IMR-90 (cell line): ENCODE measurements at regions not wholly inside any gene's neighbourhood (a gene's known extent, or its start where the extent isn't known, plus 50 kb on each side); places are given as distances from the start of the nearest gene placed in this dataset.

Experiments used
- ATAC-seq: fragments of 200-7000 bp; cut with Tn5 transposase; 2 replicates; pipeline ENCODE4 v1.9.1; 2020; ENCODE audit warnings: low read depth, mild to moderate bottlenecking, moderate library complexity
- BruUV-seq: library from RNA; stranded (reverse); fragments of 400-500 nt; replicated peaks from 2 replicates; lab custom pipeline; 2021; lab: Mats Ljungman, UMichigan
- CTCF ChIA-PET: fragments of 300-600 bp; formaldehyde crosslinking; extraction: SDS; loops from one replicate; lab custom pipeline; 2021; ENCODE audit warnings: antibody characterized with exemption; lab: Yijun Ruan, JAX
- POLR2A ChIA-PET: fragments of 300-600 bp; sonication (Branson Sonifier 250); formaldehyde crosslinking; loops from one replicate; lab custom pipeline; 2022; ENCODE audit warnings: antibody characterized with exemption; ENCODE audit not compliant: unreplicated experiment; lab: Charles Lee
- DNase-seq: peaks from one replicate; pipeline ENCODE4 v3.0.0; 2013
- H2AFZ ChIP-seq: replicated peaks from 2 replicates; pipeline ENCODE3; 2013; ENCODE audit warnings: low read length, mild to moderate bottlenecking; ENCODE audit not compliant: poor library complexity
- H2AK5ac ChIP-seq: 2 replicates; pipeline ENCODE4 v1.6.1; 2013; ENCODE audit warnings: low read depth, low read length, inconsistent platforms
- H2AK9ac ChIP-seq: replicated peaks from 2 replicates; pipeline ENCODE3; 2013; ENCODE audit warnings: mild to moderate bottlenecking, low read depth, low read length, moderate library complexity; ENCODE audit not compliant: poor library complexity
- H2BK120ac ChIP-seq: 2 replicates; pipeline ENCODE4 v1.6.1; 2013; ENCODE audit warnings: low read depth, low read length, inconsistent platforms
- H2BK15ac ChIP-seq: 3 replicates; pipeline ENCODE4 v1.6.1; 2013; ENCODE audit warnings: low read depth, low read length, inconsistent platforms
- H2BK20ac ChIP-seq: 2 replicates; pipeline ENCODE4 v1.6.1; 2013; ENCODE audit warnings: low read depth, mild to moderate bottlenecking, inconsistent platforms, low read length, moderate library complexity
- H2BK5ac ChIP-seq: 2 replicates; pipeline ENCODE4 v1.6.1; 2013; ENCODE audit warnings: mild to moderate bottlenecking, low read depth, low read length, inconsistent platforms; ENCODE audit not compliant: poor library complexity, severe bottlenecking
- H3K14ac ChIP-seq: replicated peaks from 2 replicates; pipeline ENCODE4 v1.6.1; 2013; ENCODE audit warnings: low read depth, low read length, inconsistent platforms
- H3K18ac ChIP-seq: 2 replicates; pipeline ENCODE4 v1.6.1; 2013; ENCODE audit warnings: low read depth, low read length, control low read depth
- H3K23ac ChIP-seq: 2 replicates; pipeline ENCODE4 v1.6.1; 2013; ENCODE audit warnings: low read depth, low read length, inconsistent platforms
- H3K27ac ChIP-seq: 2 replicates; pipeline ENCODE4 v1.5.1; 2013; ENCODE audit warnings: mild to moderate bottlenecking, control low read depth, low read length; ENCODE audit not compliant: insufficient read depth
- H3K27me3 ChIP-seq: 2 replicates; pipeline ENCODE4 v1.6.1; 2013; ENCODE audit warnings: low read length; ENCODE audit not compliant: control insufficient read depth, insufficient read depth
- H3K36me3 ChIP-seq: 2 replicates; pipeline ENCODE4 v1.6.1; 2013; ENCODE audit warnings: low read length, mixed read lengths; ENCODE audit not compliant: control insufficient read depth, insufficient read depth
- H3K4ac ChIP-seq: 2 replicates; pipeline ENCODE4 v1.6.1; 2013; ENCODE audit warnings: low read depth, low read length, inconsistent platforms
- H3K4me1 ChIP-seq: 2 replicates; pipeline ENCODE4 v1.6.1; 2013; ENCODE audit warnings: low read length, mixed read lengths; ENCODE audit not compliant: control insufficient read depth, insufficient read depth
- H3K4me2 ChIP-seq: 2 replicates; pipeline ENCODE4 v1.6.1; 2013; ENCODE audit warnings: low read depth, mild to moderate bottlenecking, control low read depth, low read length, moderate library complexity
- H3K4me3 ChIP-seq: 2 replicates; pipeline ENCODE4 v1.5.1; 2013; ENCODE audit warnings: low read depth, mild to moderate bottlenecking, control low read depth, low read length, moderate library complexity; ENCODE audit not compliant: insufficient read depth
- H3K56ac ChIP-seq: 2 replicates; pipeline ENCODE4 v1.6.1; 2013; ENCODE audit warnings: low read length, inconsistent platforms; ENCODE audit not compliant: insufficient read depth; ENCODE audit errors: extremely low read depth
- H3K79me1 ChIP-seq, 2 experiments: 2 replicates each; pipeline ENCODE4 v1.6.1; 2013; ENCODE audit warnings: low read length in 2 of 2, inconsistent platforms in 1 of 2, low read depth in 1 of 2
- H3K9ac ChIP-seq: 2 replicates; pipeline ENCODE4 v1.6.1; 2013; ENCODE audit warnings: low read depth, low read length, control low read depth
- H3K9me1 ChIP-seq: 2 replicates; pipeline ENCODE4 v1.6.1; 2013; ENCODE audit warnings: low read length, inconsistent platforms; ENCODE audit not compliant: insufficient read depth
- H3K9me3 ChIP-seq: 2 replicates; pipeline ENCODE4 v1.6.1; 2013; ENCODE audit warnings: low read length; ENCODE audit not compliant: control insufficient read depth, insufficient read depth
- H4K20me1 ChIP-seq: 2 replicates; pipeline ENCODE4 v1.6.1; 2013; ENCODE audit warnings: low read length, inconsistent platforms; ENCODE audit not compliant: insufficient read depth
- H4K5ac ChIP-seq: 2 replicates; pipeline ENCODE4 v1.6.1; 2013; ENCODE audit warnings: mild to moderate bottlenecking, low read depth, low read length, control low read depth
- H4K8ac ChIP-seq, 2 experiments: 2 replicates each; pipeline ENCODE4 v1.6.1; 2013; ENCODE audit warnings: low read depth in 2 of 2, low read length in 2 of 2, control low read depth in 1 of 2, inconsistent platforms in 1 of 2
- H4K91ac ChIP-seq: 2 replicates; pipeline ENCODE4 v1.6.1; 2013; ENCODE audit warnings: low read depth, low read length, inconsistent platforms; ENCODE audit not compliant: insufficient read depth
- BHLHE40 ChIP-seq: fragments of 150-350 bp; IDR thresholded peaks from 2 replicates; pipeline ENCODE4 v1.6.1; 2016; ENCODE audit warnings: mild to moderate bottlenecking, low read depth, low read length
- CEBPB ChIP-seq: IDR thresholded peaks from 2 replicates; pipeline ENCODE4 v1.6.1; 2012; ENCODE audit warnings: low read depth, low read length, improper control_type of control experiment
- CHD1 ChIP-seq: IDR thresholded peaks from 2 replicates; pipeline ENCODE4 v1.6.1; 2012; ENCODE audit warnings: low read depth, low read length, improper control_type of control experiment
- CTCF ChIP-seq: conservative IDR thresholded peaks from 2 replicates; pipeline ENCODE4 v1.5.1; 2012; ENCODE audit warnings: mild to moderate bottlenecking, low read depth, low read length, improper control_type of control experiment
- ELK1 ChIP-seq: fragments of 150-350 bp; IDR thresholded peaks from 2 replicates; pipeline ENCODE4 v1.6.1; 2016; ENCODE audit warnings: low read depth, mild to moderate bottlenecking, low read length, moderate library complexity, borderline replicate concordance
- FOS ChIP-seq: fragments of 150-350 bp; IDR thresholded peaks from 2 replicates; pipeline ENCODE4 v1.6.1; 2016; ENCODE audit warnings: low read depth, low read length
- MAFK ChIP-seq: IDR thresholded peaks from 2 replicates; pipeline ENCODE4 v1.6.1; 2012; ENCODE audit warnings: low read depth, low read length, improper control_type of control experiment
- MAZ ChIP-seq: IDR thresholded peaks from 2 replicates; pipeline ENCODE4 v1.6.1; 2012; ENCODE audit warnings: low read depth, mild to moderate bottlenecking, low read length, improper control_type of control experiment, moderate library complexity, borderline replicate concordance
- MXI1 ChIP-seq: IDR thresholded peaks from 2 replicates; pipeline ENCODE4 v1.6.1; 2012; ENCODE audit warnings: low read depth, mild to moderate bottlenecking, low read length, moderate library complexity, borderline replicate concordance
- NFE2L2 ChIP-seq: fragments of 150-350 bp; IDR thresholded peaks from 2 replicates; pipeline ENCODE4 v1.6.1; 2016; ENCODE audit warnings: low read depth, mild to moderate bottlenecking, low read length
- POLR2A ChIP-seq: IDR thresholded peaks from 2 replicates; pipeline ENCODE4 v1.6.1; 2012; ENCODE audit warnings: mild to moderate bottlenecking, low read depth, low read length
- RAD21 ChIP-seq: IDR thresholded peaks from 2 replicates; pipeline ENCODE4 v1.6.1; 2012; ENCODE audit warnings: low read length, improper control_type of control experiment
- RCOR1 ChIP-seq: IDR thresholded peaks from 2 replicates; pipeline ENCODE4 v1.6.1; 2012; ENCODE audit warnings: mild to moderate bottlenecking, low read length, improper control_type of control experiment; ENCODE audit not compliant: insufficient replicate concordance
- RFX5 ChIP-seq: IDR thresholded peaks from 2 replicates; pipeline ENCODE4 v1.8.0; 2012; ENCODE audit warnings: low read depth, mild to moderate bottlenecking, low read length, moderate library complexity
- SMC3 ChIP-seq: fragments of 150-350 bp; IDR thresholded peaks from 2 replicates; pipeline ENCODE4 v1.6.1; 2016; ENCODE audit warnings: low read depth, mild to moderate bottlenecking, antibody characterized with exemption, low read length, moderate library complexity
- USF2 ChIP-seq: fragments of 150-350 bp; IDR thresholded peaks from 2 replicates; pipeline ENCODE4 v1.6.1; 2017; ENCODE audit warnings: mild to moderate bottlenecking, antibody characterized with exemption, low read length, low read depth
- WGBS, 2 experiments: methylation state at CpG; one replicate each; pipeline versions ENCODE4 v1.1.5 to v1.1.7; 2013; ENCODE audit warnings: missing lambda C conversion rate in 2 of 2; ENCODE audit not compliant: insufficient read length in 1 of 2; ENCODE audit errors: extremely low coverage in 2 of 2; 5-methylcytosine and 5-hydroxymethylcytosine counted together
- dilution Hi-C: fragments of 300-500 bp; cut with HindIII; formaldehyde crosslinking; loops from one replicate; pipeline ENCODE4 v1.14.3; 2018; ENCODE audit warnings: low sequenced_read_pairs; ENCODE audit not compliant: unreplicated experiment
- in situ Hi-C: fragments of 300-500 bp; cut with MboI; formaldehyde crosslinking; loops from 3 replicates; pipeline ENCODE4 v1.14.3; 2019; ENCODE audit warnings: low sequenced_read_pairs, inconsistent platforms, mixed read lengths
- intact Hi-C: fragments of 100-400 bp; cut with micrococcal nuclease; formaldehyde crosslinking; loops from 2 replicates; pipeline ENCODE4 v1.10.0; 2022

- no peak overlapping the region for H3K27ac ChIP-seq
- H2BK15ac ChIP-seq, result no peak overlapping the region
- H4K5ac ChIP-seq, result no peak overlapping the region
- no peaks in the 10 kb centered on the region for H3K36me3 ChIP-seq
- ChIA-PET CTCF (no interaction called here), POLR2A (no interaction called here)
- in situ Hi-C loops, result no loop called here
- H3K18ac ChIP-seq, result no peak overlapping the region
- no TSS peak for BruUV-seq
- intact Hi-C loops, result no loop called here
- no peaks in the 10 kb centered on the region for H3K9me1 ChIP-seq
- no peak overlapping the region for H4K8ac ChIP-seq
- no peak overlapping the region for H3K23ac ChIP-seq
- no peaks in the 10 kb centered on the region for H3K9me3 ChIP-seq
- no peak overlapping the region for H3K4ac ChIP-seq
- no peaks in the 10 kb centered on the region for H4K20me1 ChIP-seq
- no peak overlapping the region for H2BK120ac ChIP-seq
- H2AFZ ChIP-seq, result no peak overlapping the region
- no peak overlapping the region for H4K91ac ChIP-seq
- no peak overlapping the region for H2BK5ac ChIP-seq
- H2AK9ac ChIP-seq, result no peak overlapping the region
- no peak for ATAC-seq
- no peak overlapping the region for H3K14ac ChIP-seq
- no peak overlapping the region for H2BK20ac ChIP-seq
- no peak overlapping the region for H2AK5ac ChIP-seq
- no peaks in the 10 kb centered on the region for H3K4me1 ChIP-seq
- dilution Hi-C loops, result no loop called here
- H3K4me2 ChIP-seq, result no peak overlapping the region
- H3K27me3 ChIP-seq, result no peaks in the 10 kb centered on the region
- TF ChIP-seq NFE2L2, result no peak
- no peak for TF ChIP-seq CTCF
- no peak for TF ChIP-seq RCOR1
- TF ChIP-seq MXI1, result no peak
- no peak for TF ChIP-seq POLR2A
- no peak for TF ChIP-seq RAD21
- TF ChIP-seq RFX5, result no peak
- TF ChIP-seq CEBPB, result no peak
- TF ChIP-seq SMC3, result no peak
- no peak for TF ChIP-seq BHLHE40
- TF ChIP-seq MAFK, result no peak
- no peak for TF ChIP-seq USF2
- no peak for TF ChIP-seq FOS
- no peak for TF ChIP-seq ELK1
- no peak for TF ChIP-seq CHD1
- TF ChIP-seq MAZ, result no peak
- no peak overlapping the region for H3K4me3 ChIP-seq
- no peak overlapping the region for H3K9ac ChIP-seq
- H3K79me1 ChIP-seq, result no peaks in the 10 kb centered on the region
- no peak for DNase-seq
- no CpG with 5 or more reads among the region's 2 CpGs for whole genome bisulfite sequencing, 2 experiments
- no peak overlapping the region for H3K56ac ChIP-seq
Measured at GRCh38 chr3:162119651-162120050, 623.0 kb downstream of the OTOL1 start.
